Upper lobe of left lung (tissue), 4 donors: ENCODE measurements at regions not wholly inside any gene's neighbourhood (a gene's known extent, or its start where the extent isn't known, plus 50 kb on each side); places are given as distances from the start of the nearest gene placed in this dataset.

Experiments
- CTCF ChIP-seq, 6 experiments: fragments of 450-650 bp in 4 of 6; fragments of 200-600 bp in 2 of 6; sonication (generic) in 2 of 6; IDR thresholded peaks; one replicate each; pipeline ENCODE4 v1.5.1; 2016 to 2019; ENCODE audit warnings: antibody characterized with exemption in 6 of 6
- EP300 ChIP-seq, 4 donors: sonication (generic); formaldehyde crosslinking; IDR thresholded peaks; one replicate each; pipeline ENCODE4 v1.5.1; 2017; ENCODE audit warnings: antibody characterized with exemption in 4 of 4, control low read depth in 2 of 4
- POLR2AphosphoS5 ChIP-seq, 2 donors: sonication (generic); formaldehyde crosslinking; IDR thresholded peaks; one replicate each; pipeline ENCODE4 v1.5.1; 2017; ENCODE audit warnings: antibody characterized with exemption in 2 of 2

DNA sequence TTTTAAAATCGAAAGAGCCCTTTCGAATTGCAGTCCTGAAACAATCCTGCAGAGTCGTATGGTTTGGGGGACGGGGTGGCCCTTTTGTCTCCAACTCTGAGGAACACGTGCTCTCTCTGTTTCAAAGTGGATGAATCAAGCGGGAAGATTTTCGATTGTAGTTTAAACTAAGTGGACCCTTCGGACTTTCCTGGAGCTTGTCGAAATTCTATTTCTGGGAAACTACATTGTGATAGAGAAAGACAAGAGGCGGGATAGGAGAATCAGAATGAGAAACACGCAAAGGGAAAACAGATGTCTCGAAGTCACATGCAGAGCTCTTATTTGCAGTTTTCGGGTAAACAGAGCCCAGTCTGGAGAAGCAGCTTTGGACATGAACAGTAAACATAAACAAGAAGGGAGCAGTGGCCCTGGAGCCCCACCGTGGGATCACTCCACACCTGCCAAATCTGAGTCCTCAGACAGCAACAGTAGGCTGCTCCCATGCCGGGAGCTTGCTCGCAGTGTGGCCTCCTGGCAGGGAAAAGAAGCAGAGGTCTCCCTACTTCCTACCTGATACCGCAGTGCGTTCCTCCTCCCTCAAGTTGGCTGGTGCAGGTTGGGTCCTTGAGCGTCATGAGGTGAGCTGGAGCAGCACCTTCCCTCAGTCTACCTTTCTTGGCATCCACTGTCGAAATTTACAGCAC lies 202.4 kb downstream of the SLC4A3 start:
- TF ChIP-seq CTCF (IDR thresholded peaks at IDR 0.05): no peak
- no peak for TF ChIP-seq EP300 (IDR thresholded peaks at IDR 0.05)
- TF ChIP-seq POLR2AphosphoS5 (IDR thresholded peaks at IDR 0.05): no peak
